Inferior parietal cortex (tissue), 1 donor: ENCODE measurements at regions not wholly inside any gene's neighbourhood (a gene's known extent, or its start where the extent isn't known, plus 50 kb on each side); places are given as distances from the start of the nearest gene placed in this dataset.
"Not testable (repeated sequence)": the region's sequence is repeated elsewhere in the genome, so short reads cannot be mapped to it uniquely, and the experiment has no call there.

Experiments used
- DNase-seq: peaks from one replicate; pipeline ENCODE4 v3.0.0-alpha.2; 2016; ENCODE audit errors: extremely low spot score

DNA sequence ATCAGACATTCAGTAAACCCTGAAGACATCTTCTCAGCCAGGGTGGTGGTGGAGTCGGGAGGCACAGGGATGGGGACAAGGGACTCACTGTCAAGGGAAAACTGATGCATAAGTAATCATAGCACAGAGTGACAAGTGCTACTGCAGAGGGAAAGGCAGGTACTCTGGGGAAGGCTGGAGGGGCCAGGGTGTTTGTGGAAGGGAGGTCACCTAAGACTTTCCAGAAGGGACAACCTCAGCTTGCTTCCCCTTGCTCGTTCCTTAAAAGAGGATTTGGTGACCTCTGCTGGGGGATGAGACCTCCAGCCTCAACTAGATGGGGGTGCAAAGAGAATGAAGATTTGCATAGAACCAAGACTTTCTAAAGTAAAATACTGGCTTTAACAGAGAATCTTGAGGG is 99.5 kb downstream of the SLC4A3 start:
- DNase-seq, result no peak

- DNase-seq, result no peak
Observed at GRCh38 chr2:219727771-219728429, 100.5 kb downstream of the SLC4A3 start.

DNA sequence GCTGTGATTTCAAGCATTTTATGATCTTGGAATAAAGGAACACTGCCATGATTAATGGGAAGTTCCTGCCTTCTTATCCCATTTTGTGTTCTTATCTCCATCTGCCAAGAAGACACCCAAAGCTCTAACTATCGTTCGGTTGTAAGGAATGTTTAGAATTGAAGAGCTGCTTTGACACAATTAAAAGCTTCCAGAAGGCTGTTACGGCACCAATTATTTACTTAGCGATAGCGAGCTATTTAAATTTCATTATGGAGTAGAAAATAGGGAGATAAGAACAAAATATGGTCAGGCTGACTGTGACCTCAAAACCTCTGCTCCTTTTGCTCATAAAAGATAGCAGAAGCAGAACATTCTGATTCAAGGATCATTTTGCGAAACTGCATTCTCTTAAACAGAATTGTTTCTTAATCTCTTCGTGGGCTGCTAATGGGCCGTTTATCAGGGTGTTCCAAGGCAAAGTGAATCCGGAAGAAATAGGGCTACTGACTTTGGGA is 101.6 kb downstream of the SLC4A3 start:
- no peak for DNase-seq

DNA sequence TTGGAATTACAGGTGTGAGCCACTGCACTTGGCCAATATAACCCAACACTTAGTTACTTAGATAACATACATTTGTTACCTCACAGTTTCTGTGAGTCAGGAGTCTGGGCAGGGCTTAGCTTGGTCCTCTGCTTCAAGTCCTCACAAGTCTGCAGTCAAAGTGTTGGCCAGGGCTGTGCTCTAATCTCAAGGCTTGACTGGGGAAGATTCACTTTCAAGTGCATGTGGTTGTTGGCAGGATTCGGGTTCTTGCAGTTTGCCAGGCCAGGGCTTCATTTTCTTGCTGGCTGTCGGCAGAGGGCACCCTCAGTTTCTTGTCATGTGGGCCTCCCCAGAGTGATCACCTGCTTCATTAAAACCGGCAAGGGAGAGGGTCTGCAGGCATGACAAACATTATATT is 103.7 kb downstream of the SLC4A3 start:
- DNase-seq, result no peak

- DNase-seq, result no peak
Observed at GRCh38 chr2:219733106-219733505, 105.7 kb downstream of the SLC4A3 start.

- DNase-seq, result no peak
Observed at GRCh38 chr2:219733746-219734145, 106.3 kb downstream of the SLC4A3 start.

GRCh38 chr2:219736209-219736608 is 108.8 kb downstream of the SLC4A3 start:
- DNase-seq, result peak; percentile 88

GRCh38 chr2:219737270-219737691 is 109.9 kb downstream of the SLC4A3 start:
- DNase-seq, result peak; percentile 54

DNA sequence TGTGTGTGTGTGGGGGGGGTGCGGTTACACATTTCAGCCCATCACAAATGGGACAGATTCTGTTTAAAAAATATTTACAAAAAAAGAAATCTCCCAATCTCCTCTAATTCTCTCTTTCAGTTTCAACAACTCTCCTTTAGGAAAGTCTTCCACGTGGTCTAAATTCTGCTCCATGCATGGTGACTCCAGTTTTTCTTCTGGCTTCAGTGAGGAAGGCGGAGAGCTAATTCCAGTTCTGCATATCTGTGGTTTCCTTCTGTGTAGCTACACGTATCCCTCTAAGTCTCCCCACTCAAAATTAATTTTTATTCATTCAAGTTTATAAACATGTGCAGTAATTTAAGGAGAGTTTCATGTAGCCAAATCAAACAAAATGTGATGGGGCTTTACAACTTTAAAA is 111.6 kb downstream of the SLC4A3 start:
- no peak for DNase-seq

DNA sequence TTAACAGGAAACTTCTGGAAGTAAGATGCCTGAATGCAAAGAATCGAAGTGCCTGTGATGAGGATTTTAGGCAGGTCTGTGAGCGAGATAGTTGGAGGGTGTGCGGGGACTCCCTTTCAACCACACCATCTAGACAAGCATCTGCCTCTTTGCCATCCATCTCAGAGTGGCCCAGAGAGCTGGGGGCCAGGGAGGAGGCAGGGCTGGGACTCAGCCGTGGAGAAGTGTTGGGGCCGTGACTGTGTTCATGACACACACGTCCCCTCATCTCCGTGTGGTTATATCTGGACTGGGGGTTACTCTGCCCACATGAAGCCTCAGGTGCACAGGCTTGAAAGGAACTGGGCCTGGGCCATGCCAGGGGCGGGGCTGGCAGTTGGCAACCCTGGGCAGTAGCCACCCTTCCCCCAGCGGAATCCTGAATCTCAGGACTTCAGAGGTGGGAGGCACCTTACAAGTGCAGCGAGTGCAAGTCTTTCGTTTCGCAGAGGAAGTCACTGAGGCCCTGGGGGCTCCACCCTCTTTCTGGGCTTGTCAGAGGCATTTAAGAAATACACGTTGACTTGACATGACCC is 112.5 kb downstream of the SLC4A3 start:
- DNase-seq, result no peak

DNA sequence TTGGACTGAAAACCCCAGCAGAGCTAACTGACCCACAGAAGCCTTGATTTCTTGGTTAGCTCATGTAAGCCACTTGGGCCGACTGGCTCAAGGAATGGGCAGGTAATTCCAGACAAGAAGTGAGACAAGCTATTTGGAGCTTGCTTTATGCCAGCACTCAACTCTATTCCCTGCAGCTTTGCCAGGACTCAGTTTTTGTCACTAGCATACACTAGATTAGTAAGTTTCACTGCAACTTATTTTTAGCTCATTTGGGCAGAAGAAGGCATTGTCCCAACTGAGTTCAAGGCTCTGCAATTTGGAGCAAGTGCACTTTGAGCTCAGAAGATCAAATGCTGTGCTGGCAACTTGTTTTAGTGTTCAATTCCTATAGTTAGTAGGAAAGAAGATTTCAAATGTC is 116.1 kb downstream of the SLC4A3 start:
- DNase-seq, result peak; percentile 26

GRCh38 chr2:219744066-219744465 is 116.6 kb downstream of the SLC4A3 start:
- peak; percentile 45 for DNase-seq

GRCh38 chr2:219744600-219744999 is 117.2 kb downstream of the SLC4A3 start:
- DNase-seq, result peak; percentile 29

GRCh38 chr2:219747637-219748036 is 120.2 kb downstream of the SLC4A3 start:
- no peak for DNase-seq

DNA sequence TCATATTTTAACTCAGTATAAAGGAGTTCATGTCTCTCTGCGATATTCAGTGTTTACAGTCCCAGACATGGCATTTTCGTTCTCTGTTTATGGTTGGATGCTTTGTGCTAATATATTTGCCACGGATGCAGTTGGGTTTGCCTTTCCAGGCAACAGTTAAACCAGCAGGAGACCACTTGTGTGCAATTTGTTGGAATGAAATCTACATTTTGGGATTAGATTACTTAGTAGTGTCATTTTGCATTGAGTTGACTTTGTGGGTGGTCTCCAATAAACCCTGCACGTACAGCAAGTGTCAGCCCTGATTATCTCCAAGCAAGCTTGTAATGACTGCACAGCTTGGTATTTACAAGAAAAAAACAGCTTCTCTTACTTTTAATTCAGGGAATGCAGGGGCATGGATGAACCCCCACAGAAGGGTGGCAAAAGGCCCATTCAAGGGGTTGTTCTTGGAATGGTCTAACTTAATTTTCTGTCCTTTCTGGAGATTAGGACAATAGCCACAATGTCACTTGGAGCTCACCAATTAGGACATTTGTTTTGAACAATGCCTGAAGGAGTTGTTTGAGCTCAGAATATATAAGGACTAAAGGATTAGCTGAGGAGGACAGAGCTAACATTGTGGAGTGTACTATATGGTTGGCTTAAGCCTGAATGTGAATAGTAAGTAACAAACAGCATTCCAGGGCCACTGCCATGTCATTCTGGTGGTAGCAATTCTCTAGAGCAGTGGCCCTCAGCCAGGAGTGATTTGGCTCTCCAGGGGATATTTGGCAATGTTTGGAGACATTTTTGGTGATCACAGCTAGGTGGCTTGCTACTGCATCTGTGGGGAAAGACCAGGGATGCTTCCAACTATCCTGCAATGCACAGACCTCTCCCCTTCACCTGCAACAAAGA is 121.5 kb downstream of the SLC4A3 start:
- no peak for DNase-seq

GRCh38 chr2:219751121-219751520 is 123.7 kb downstream of the SLC4A3 start:
- not testable (repeated sequence) for DNase-seq

- DNase-seq, result no peak
Observed at GRCh38 chr2:219752726-219753125, 125.3 kb downstream of the SLC4A3 start.

- DNase-seq, result no peak
Observed at GRCh38 chr2:219758907-219759680, 131.7 kb downstream of the SLC4A3 start.

- DNase-seq, result no peak
Observed at GRCh38 chr2:219759801-219760200, 132.4 kb downstream of the SLC4A3 start.

- DNase-seq, result no peak
Observed at GRCh38 chr2:219765231-219765911, 137.9 kb downstream of the SLC4A3 start.

DNA sequence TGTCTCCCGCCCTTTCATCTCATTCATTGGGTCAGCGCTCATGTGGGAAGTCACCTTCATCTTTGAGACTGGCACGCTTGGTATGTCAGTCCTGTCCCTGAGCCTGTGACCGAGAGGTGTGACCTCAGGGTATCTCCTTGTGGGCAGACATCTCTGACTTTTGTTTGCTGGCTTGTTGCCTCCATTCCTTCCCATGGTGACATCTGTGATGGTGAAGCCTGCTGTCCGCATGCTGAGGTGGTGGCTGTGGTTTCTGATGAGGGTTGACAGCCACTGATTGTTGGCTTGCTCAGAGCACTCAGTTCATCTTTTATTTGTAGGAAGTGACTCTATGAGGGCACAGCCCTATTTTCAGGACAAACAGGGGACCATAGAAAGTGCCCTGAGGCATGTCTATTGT is 139.2 kb downstream of the SLC4A3 start:
- DNase-seq, result no peak
